SHP77 (cell line): ENCODE measurements at regions not wholly inside any gene's neighbourhood (a gene's known extent, or its start where the extent isn't known, plus 50 kb on each side); places are given as distances from the start of the nearest gene placed in this dataset.
"Not testable (repeated sequence)": the region's sequence is repeated elsewhere in the genome, so short reads cannot be mapped to it uniquely, and the experiment has no call there.

Source experiments
- DNase-seq, 2 experiments: peaks; one replicate each; lab custom pipeline; 2025; lab: John Stamatoyannopoulos, UW

DNA sequence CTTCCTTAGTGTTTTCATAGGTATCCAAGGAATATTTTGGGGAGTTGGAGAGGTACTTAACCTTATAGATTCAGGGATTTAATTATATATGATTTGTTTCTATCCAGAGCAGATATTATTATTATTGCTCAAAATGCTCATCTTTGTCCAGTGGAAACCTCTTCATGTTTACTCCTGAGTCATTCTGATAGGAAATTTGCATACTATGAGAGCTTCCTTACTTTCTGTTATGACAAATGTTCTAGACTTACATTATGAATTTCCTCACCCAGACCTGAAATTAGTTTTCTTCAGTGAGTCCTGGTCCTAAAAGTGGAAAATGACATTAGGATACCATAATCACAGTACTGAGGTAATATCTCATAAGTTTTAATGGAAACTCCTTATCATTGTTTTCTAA lies 57.5 kb upstream of the PLPPR5 start:
- DNase-seq = no peak

DNA sequence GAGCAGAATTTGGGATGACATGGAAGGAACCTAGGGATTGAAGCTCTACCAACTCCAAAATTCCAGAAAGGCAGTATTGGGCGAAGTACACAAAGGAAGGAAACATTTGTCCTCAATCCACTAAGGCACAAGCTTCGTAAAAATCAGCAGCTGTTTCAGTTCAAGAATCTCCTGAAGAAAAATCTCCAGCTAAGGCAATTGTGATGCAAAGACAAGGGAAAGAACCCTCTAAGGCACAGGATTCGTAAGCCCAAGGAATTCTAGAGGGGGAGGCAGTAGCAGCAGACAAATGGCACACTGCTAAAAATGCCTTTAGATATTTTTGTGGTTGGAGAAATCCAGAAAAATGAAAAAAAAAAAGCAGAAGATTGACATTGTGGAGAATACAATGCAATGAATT lies 64.5 kb upstream of the PLPPR5 start:
- DNase-seq = no peak

DNA sequence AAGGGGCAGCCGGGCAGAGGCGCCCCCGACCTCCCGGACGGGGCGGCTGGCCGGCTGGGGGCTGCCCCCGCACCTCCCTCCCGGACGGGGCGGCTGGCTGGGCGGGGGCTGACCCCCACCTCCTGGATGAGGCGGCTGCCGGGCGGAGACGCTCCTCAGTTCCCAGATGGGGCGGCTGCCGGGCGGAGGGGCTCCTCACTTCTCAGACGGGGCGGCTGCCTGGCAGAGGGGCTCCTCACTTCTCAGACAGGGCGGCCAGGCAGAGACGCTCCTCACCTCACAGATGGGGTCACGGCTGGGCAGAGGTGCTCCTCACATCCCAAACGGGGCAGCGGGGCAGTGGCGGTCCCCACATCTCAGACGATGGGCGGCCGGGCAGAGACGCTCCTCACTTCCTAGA lies 73.9 kb upstream of the PLPPR5 start:
- not testable (repeated sequence) for DNase-seq

DNA sequence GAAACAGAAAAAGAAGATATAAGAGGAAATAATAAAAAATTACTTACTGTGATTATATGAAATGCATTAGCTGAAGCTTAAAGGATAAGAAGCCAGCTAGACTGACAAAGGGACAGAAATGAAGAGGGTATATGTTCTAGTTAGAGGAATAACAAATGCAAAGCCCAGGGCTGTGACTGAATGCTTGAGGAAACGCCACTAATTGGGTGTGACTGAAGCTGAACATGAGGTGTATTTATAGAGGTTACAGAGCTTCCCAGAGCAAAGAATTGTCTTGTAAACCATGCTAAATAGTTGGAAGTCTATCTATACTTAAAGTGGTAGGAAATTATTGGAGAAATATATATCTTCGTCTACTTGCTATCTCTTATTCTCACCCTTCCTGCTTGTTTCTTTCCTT lies 77.7 kb upstream of the PLPPR5 start:
- no peak for DNase-seq

DNA sequence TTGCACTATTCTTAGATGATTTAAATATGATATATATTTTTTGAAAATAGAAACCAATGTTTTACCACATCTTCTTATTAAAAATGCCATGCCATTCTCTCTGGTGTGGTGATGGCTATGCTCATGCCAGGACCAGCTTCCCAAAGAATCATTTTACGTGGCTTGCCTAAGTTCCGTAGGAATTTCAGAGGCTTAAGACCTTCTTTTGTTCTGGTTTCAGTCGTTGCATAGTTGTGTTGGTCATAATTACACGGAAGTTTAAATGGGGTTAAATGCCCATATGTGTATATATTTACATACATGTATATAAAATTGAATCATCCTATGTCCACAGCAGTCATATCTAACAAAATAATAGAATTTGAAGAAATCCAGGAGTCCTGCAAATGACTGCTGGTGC lies 78.7 kb upstream of the PLPPR5 start:
- DNase-seq = no peak

DNA sequence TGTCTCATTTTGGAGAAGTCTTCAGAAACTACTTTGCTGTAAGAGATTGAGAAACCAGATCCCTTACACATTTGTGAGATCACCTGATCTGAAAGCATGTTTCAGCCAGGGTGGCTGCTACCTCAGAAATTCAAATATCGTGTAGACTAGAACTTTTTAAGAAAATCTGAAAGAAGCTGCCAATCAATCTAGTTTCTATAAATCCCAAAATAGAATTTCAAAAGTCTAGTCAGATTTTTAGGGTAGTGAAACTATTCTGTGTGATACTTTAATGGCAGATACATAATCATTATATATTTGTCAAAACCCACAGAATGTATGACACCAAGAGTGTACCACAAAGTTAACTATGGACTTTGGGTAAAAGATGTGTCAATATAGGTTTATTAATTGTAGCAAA lies 79.9 kb upstream of the PLPPR5 start:
- no peak for DNase-seq

DNA sequence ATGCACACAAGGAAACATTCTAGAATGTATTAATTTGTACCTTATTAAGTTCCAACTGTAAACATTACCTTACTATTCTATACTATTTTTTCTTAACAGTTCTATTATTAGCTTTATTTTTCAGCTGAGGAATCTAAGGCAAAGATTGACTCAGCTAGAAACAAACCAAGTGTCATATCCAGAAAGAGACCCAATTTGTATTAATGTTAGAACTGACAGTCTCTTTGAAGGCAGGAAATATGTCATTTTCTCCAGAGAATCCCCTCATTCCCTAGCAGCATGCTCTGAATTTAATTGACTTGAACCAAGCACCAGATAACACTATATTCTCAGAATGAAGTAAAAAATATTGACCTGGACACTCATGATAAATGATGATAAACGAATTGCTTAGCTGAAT lies 81.4 kb upstream of the PLPPR5 start:
- no peak for DNase-seq

DNA sequence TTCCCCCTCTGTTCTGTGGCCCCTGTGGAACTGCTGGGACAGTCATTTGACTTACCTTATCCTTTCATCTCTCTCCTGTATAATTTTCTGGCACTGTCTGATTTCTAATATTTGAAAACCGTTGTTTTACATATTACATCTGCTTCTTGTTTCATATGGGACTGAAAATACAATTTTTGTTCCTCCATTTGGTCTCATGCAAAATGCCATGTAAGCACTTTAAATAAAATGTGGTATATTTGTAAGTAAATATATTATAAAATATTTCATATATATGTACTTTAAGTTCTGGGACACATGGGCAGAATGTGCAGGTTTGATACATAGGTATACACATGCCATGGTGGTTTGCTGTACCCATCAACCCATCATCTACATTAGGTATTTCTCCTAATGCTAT lies 93.9 kb upstream of the PLPPR5 start:
- DNase-seq = no peak

DNA sequence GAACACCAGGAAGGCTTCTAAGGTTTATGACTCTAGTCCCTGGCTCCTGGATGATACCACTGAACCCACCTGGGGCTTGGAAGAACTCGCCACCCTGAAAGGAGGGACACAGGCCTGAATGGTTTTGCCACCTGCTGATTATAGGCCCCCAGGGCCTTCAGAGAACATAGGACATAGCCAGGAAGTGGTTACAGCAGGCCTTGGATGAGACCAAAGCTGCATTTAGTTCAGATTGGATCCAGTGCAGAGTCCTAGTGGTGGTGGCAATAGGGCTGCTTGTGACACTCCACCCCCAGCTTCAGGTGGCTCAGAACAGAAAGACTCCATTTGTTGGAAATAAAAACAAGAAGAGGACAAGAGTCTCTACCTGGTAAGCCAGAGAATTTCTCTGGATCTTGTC lies 101.6 kb upstream of the PLPPR5 start:
- DNase-seq = no peak

DNA sequence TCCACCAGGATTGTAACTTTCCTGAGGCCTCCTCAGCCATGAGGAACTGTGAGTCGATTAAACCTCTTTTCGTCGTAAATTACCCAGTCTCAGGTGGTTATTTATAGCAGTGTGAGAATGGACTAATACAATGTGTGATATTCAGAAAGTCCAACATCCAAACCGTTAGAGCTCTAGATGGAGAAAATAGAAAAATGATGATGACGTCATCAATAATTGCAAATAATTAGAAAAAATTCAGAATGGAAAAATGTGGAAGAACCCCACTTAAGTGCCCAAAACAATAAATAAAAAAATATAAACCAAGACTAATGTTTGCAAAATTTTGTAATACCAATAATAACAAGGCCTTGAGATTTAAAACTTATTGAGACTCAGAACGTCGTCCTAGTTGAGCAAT lies 103.0 kb upstream of the PLPPR5 start:
- no peak for DNase-seq

DNA sequence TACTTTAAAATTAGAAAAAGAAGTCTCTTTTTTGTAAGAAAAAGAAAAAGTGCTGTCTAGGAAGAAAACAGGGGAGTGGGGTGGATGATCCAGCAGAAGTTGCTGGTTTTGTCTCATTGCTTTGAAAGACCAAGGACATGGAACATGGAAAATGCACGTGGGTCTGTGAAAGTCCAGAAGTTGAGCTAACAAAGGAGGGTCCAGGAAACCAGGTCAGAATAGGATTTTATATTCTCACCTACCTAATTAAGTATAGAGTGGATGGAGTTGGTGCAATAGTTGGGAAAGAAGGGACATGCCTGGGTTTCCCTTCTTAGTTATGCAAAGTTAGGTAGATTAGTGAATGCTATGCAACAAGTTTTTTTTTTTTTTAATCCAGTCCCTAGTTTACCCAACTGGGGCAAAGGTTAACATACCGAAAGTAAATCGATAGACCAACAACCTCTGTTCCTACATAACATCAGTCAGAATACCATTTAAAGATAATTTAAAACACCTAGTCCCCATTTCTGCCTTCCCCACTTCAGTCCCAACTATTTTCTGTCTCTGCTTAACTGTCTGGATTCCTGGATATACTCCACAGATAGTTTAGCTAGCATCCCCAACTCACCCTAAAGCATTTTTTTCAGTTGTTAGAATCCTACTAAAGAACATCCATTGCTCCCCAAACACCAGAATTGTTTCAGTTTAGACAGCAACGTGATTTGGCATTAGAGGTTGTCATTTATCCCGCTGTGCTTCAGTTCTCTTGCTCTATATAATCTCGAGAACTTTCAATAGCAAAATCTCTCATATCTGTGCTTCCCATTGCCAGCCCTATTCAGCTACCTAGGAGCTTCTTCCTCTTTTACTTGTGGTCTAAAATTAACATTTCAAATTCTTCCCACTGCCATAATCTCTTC lies 105.7 kb upstream of the PLPPR5 start:
- DNase-seq = no peak

DNA sequence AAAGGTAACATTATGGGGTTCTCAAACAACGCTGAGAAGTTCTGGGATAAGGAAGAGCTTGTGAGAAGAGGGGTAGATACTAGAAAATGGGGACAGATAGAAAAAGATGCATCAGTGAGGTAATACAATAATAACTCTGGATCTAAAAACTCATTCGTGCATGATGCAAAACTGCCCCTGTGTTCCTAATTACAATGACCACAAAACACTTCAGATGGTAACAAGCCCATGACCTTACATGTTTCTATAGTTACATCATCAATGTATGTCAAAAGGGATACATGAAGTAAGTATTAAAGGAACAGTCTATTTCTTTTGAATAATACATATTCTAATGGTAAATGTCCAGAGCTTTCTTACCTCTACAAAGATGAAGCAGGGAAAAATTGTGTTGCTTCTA lies 110.6 kb upstream of the PLPPR5 start:
- DNase-seq = no peak

DNA sequence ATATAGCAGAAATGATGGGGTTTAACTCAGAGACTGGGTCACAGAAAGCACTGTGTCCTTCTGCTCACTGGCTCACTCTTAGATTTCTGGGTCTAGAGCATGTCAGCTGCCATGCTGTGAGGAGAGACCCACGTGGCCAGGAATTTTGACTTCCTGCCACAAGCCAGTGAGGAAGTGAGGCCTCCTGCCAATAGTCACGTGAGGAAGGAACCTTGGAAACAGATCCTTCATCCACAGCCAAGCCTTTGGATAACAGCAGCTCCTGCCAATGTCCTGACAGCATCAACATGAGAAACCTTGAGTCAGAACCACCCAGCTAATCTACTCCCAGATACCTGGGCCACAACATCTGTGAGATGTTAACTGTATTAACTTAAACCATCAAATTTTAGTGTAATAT lies 114.5 kb upstream of the PLPPR5 start:
- DNase-seq = no peak

DNA sequence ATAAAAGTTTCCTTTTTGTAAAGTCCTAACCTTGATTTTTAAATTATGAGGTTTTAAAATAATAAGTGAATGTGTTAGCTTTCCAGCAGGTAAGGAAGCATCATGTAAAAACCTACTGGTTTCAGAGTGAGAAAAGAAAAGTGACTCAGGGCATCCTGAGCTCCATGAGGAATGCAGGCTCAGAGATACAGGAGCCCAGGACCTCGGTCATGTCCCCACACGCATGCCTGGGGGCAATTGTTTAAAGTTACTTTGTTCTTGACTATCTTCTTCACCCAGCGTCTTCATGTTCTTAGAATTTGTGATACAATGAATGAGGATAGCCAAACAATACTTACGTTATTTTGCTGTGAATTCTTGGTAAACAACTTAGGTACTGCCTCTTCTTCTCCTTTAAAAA lies 117.4 kb upstream of the PLPPR5 start:
- no peak for DNase-seq

DNA sequence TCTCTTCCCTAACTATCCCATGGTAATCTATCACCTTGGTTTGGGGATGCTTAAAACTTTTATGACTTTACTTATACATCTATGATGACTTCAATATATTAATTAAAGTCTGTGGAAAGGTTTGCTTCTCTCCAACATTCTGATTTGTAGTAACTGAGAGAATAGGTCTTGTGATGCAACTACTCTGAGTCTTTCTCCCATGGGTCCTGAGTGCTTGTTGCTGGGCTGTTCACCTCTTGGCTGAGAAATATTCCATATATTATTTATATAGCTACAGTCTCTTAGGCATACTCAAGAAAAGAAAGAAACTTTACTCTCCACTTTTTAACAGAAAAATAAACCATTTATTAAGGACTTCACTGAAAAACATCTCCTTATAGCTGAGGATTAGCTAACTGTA lies 119.3 kb upstream of the PLPPR5 start:
- DNase-seq = no peak

DNA sequence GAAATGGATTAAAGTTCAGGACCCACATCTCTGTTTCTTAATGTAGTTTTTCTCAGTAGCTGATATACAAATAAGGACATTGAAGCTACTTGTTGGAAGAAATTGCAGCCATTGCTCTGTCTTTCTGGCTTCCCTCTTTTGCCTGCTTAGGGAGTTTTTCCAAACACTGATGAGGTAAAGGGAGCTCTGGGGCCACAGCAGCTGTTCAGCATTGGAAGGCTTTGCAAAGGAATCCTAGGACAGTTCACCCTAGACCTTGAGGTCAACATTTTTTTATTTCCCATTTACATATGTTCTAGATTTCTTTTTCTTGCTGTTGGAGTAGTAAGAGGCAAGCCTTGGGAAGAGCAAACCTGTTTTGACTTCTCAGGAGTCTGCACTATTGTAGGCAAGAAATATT lies 126.9 kb upstream of the PLPPR5 start:
- no peak for DNase-seq

DNA sequence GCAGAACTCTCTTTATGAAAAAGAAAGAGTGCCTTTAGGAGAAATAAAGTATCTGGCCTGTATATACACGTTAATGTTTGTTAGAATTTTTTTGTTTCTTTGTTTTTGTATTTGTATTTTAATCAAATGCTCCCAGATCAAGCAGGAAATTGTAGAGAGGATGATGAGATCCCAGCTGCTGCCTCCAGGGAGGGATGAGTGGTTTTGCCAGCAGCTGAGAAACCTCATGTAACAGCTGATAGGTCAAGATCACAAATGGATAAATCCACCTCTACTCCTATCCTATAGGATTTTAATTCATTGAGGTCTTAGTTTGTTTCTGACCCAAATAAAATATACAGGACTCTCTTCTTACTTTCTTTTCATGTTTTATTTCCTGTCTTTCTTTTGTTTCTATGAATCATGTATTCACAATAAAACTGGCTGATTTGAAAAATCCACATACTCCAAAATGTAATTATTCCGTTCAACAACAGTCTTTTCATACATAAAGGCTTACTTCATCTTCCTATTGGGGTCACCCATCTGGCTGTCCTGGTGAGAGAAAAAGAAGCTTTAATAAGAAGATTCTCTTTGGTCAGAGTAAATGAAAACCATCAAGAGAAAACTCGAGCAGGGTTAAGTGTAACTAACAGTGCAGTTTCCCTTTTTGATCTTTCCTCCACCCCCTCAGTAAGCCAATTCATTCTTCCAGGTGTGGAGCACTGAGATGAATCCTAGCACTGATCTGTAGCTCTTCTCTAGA lies 129.3 kb upstream of the PLPPR5 start:
- no peak for DNase-seq

DNA sequence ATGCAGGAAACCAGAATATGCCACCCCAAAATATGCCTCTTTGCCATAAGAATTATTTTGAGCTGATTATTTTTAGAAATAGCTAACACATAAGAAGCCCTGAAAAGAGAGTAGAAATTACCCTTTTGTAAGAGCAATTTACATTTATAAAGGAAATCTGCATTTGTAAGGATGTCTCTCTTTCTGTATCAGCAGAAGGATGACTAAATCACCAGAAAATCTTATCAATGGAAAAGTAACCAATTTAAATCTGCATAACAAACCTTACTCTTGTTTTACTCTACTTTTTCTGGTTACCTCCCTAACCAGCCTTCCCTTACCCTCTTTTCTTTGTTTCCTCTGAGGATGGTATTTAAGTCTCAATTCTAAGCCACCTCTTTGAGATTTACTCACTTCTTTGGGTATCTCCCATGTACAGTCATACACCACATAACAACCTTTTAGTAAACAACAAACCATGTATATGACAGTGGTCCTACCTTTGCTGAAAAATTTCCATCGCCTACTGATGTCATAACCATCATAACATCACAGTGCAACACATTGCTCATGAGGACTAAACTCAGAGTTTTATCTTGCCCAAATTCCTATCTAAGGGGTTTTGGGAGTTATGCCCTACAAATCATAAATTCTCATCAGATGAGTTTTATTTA lies 126.6 kb upstream of the PLPPR4 start:
- DNase-seq = no peak

DNA sequence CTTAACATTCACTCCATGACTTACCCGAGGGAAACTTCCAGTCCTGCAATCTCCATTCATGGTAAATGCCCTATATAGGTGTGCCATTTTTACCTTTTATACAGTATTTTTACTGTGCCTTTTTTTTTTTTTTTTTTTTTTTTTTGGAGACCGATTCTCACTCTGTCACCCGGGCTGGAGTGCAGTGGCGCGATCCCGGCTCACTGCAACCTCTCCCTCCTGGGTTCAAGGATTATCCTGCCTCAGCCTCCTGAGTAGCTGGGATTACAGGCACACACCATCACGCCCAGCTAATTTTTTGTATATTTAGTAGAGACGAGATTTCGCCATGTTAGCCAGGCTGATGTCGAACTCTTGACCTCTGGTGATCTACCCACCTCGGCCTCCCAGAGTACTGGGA lies 124.4 kb upstream of the PLPPR4 start:
- DNase-seq = no peak

DNA sequence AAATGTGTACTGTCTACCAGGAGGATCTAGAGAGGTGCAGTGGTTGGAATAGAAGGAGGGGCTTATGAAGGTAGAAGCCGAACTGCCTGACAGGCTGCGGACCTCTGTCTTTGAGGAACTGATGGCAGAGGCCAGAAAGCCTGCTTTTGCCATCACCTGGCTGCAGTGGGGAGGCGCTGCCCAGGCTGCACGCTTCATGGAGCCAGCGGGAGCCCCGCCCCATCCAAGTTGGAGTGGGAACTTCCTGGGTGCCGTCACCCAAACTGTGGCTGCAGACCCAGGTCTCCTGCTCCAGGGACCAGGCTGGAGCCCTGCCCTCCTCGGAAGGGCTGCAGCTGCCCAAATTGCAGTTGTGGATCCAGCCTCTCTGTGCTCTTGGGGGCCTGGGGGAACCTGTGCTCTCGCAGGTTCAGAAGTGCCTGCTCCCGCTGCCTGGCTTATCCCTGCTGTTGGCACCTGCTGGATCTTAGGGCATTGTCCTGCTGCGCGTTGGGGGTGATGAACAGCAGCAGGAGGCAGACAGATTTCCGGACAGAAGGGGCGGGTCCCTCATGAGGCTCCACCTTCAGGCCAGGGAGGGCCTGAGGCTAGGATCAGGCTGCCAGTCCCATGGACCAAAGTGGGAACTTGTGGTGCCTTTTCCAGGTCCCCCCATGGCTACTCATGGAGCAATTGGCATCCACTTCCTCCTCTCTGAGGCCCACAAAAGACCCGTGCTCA lies 118.0 kb upstream of the PLPPR4 start:
- peak; percentile 50 to 60 for DNase-seq

DNA sequence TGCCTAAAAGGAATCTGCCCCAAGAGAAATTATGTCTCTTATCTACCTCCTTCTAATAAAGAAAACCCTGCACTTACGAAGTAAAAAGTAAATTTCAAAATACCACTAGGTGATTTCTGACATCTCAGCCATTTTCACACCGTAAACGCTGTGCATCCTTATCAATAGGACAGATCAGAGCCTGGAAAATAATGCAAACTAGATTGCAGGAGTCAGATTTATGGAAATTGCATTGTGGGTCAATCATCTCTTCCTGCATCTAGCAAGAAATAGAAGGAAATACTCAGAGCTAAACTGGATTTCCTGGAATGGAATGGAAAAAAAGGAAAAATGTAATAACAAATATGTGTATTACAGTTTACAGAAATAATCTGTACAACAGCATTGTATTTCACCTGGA lies 114.3 kb upstream of the PLPPR4 start:
- DNase-seq = no peak

DNA sequence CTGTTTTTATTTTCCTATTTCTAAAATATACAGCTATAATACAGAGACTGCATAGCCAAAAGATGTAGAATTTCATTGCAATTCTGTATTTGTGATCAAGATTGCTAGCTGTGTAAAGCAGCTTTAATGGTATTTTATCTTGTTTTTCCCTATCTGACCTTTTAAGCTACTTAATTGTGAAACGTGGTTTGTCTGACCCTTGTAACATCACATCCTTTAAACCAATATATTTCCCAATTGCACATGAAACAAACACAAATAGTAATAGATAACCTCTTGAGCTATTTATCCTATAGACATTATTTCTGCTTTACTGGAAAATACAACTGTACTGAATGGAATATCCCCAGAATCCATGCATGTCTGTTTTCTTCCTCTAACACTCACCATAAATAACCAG lies 112.2 kb upstream of the PLPPR4 start:
- no peak for DNase-seq
